DOHH2 (cell line): ENCODE measurements at regions not wholly inside any gene's neighbourhood (a gene's known extent, or its start where the extent isn't known, plus 50 kb on each side); places are given as distances from the start of the nearest gene placed in this dataset.

ENCODE experiments used
- CTCF ChIP-seq: fragments of 200-600 bp; sonication (generic); IDR thresholded peaks from one replicate; pipeline ENCODE4 v1.5.1; 2014; ENCODE audit warnings: antibody characterized with exemption, mild to moderate bottlenecking, low read depth, low read length; ENCODE audit not compliant: poor library complexity, severe bottlenecking
- EZH2phosphoT487 ChIP-seq: fragments of 200-600 bp; sonication (generic); IDR thresholded peaks from 2 replicates; pipeline ENCODE4 v1.6.1; 2017; ENCODE audit warnings: borderline replicate concordance, mild to moderate bottlenecking, antibody characterized with exemption, low read length, moderate library complexity, mixed read lengths

- TF ChIP-seq CTCF (no peak), EZH2phosphoT487 (no peak)
Observed at GRCh38 chr6:43980004-43980795, 147.1 kb downstream of the MRPL14 start.
